ENCODE measurements at regions not wholly inside any gene's neighbourhood (a gene's known extent, or its start where the extent isn't known, plus 50 kb on each side); places are given as distances from the start of the nearest gene placed in this dataset.

DNA sequence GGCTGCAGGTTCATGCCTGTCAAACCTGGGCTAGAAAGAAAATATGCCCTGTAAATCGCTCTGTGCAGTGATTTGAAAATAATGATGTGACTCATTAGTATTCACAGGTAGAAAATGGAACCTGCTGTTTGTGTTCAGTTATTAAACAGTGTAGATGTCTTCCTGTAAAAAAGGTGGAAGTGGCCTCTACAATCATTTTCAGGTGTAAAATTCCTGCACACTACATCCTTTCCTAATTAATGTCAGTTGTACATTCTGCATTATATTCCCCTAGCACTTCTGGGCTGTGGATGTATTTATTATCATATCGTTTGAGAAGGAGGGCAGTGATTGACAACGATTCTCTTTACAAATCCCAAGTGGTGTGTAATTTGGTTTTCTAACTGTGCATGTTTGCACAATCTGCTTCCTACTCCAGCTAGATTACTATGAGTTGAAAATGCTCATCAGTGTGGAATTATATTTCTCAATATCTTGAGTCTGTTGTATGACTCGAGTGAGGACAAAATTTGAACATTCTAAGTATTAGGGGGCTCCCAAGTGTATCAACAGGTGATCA is 454.0 kb upstream of the DDI1 start:
- TF ChIP-seq, protein P1, sequence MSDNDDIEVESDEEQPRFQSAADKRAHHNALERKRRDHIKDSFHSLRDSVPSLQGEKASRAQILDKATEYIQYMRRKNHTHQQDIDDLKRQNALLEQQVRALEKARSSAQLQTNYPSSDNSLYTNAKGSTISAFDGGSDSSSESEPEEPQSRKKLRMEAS (CRISPR knock-in tag; IDR thresholded peaks at IDR 0.05): no peak
- TF ChIP-seq, protein P2, sequence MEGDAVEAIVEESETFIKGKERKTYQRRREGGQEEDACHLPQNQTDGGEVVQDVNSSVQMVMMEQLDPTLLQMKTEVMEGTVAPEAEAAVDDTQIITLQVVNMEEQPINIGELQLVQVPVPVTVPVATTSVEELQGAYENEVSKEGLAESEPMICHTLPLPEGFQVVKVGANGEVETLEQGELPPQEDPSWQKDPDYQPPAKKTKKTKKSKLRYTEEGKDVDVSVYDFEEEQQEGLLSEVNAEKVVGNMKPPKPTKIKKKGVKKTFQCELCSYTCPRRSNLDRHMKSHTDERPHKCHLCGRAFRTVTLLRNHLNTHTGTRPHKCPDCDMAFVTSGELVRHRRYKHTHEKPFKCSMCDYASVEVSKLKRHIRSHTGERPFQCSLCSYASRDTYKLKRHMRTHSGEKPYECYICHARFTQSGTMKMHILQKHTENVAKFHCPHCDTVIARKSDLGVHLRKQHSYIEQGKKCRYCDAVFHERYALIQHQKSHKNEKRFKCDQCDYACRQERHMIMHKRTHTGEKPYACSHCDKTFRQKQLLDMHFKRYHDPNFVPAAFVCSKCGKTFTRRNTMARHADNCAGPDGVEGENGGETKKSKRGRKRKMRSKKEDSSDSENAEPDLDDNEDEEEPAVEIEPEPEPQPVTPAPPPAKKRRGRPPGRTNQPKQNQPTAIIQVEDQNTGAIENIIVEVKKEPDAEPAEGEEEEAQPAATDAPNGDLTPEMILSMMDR (IDR thresholded peaks at IDR 0.05): no peak
- TF ChIP-seq, protein P3, sequence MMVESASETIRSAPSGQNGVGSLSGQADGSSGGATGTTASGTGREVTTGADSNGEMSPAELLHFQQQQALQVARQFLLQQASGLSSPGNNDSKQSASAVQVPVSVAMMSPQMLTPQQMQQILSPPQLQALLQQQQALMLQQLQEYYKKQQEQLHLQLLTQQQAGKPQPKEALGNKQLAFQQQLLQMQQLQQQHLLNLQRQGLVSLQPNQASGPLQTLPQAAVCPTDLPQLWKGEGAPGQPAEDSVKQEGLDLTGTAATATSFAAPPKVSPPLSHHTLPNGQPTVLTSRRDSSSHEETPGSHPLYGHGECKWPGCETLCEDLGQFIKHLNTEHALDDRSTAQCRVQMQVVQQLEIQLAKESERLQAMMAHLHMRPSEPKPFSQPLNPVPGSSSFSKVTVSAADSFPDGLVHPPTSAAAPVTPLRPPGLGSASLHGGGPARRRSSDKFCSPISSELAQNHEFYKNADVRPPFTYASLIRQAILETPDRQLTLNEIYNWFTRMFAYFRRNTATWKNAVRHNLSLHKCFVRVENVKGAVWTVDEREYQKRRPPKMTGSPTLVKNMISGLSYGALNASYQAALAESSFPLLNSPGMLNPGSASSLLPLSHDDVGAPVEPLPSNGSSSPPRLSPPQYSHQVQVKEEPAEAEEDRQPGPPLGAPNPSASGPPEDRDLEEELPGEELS (CRISPR knock-in tag; IDR thresholded peaks at IDR 0.05): no peak
